Colon (tissue), 2 donors: ENCODE measurements at regions not wholly inside any gene's neighbourhood (a gene's known extent, or its start where the extent isn't known, plus 50 kb on each side); places are given as distances from the start of the nearest gene placed in this dataset.
"Not testable (repeated sequence)": the region's sequence is repeated elsewhere in the genome, so short reads cannot be mapped to it uniquely, and the experiment has no call there.

ENCODE experiments used
- FAIRE-seq: peaks from 2 replicates; lab custom pipeline; 2012; peaks lifted over from hg19 to GRCh38; lab: Jason Lieb, UNC
- donor health status: control.
- donor health status: control.

GRCh38 chr7:97377713-97378112, 260.2 kb downstream of the SDHAF3 start:
- FAIRE-seq: no peak

- no peak for FAIRE-seq
Observed at GRCh38 chr7:97381815-97382554, 264.5 kb downstream of the SDHAF3 start.

GRCh38 chr7:97390052-97390451, 272.6 kb downstream of the SDHAF3 start:
- no peak for FAIRE-seq

- no peak for FAIRE-seq
Observed at GRCh38 chr7:97390915-97391593, 273.6 kb downstream of the SDHAF3 start.

GRCh38 chr7:97401398-97401797, 283.9 kb downstream of the SDHAF3 start:
- FAIRE-seq: no peak

- FAIRE-seq: no peak
Observed at GRCh38 chr7:97405835-97406234, 288.3 kb downstream of the SDHAF3 start.

- no peak for FAIRE-seq
Observed at GRCh38 chr7:97407106-97407505, 289.6 kb downstream of the SDHAF3 start.

- FAIRE-seq: no peak
Observed at GRCh38 chr7:97409346-97409745, 291.8 kb downstream of the SDHAF3 start.

GRCh38 chr7:97418312-97418711, 300.8 kb downstream of the SDHAF3 start:
- no peak for FAIRE-seq

GRCh38 chr7:97419898-97420297, 302.4 kb downstream of the SDHAF3 start:
- FAIRE-seq: no peak

- FAIRE-seq: no peak
Observed at GRCh38 chr7:97421307-97421930, 303.9 kb downstream of the SDHAF3 start.

GRCh38 chr7:97422046-97422445, 304.5 kb downstream of the SDHAF3 start:
- FAIRE-seq: no peak

- no peak for FAIRE-seq
Observed at GRCh38 chr7:97430006-97430405, 301.9 kb upstream of the TAC1 start.

- no peak for FAIRE-seq
Observed at GRCh38 chr7:97439637-97440214, 292.2 kb upstream of the TAC1 start.

- FAIRE-seq: no peak
Observed at GRCh38 chr7:97446361-97446760, 285.5 kb upstream of the TAC1 start.

GRCh38 chr7:97449448-97449847, 282.4 kb upstream of the TAC1 start:
- not testable (repeated sequence) for FAIRE-seq

GRCh38 chr7:97450516-97450915, 281.4 kb upstream of the TAC1 start:
- no peak for FAIRE-seq

- no peak for FAIRE-seq
Observed at GRCh38 chr7:97454636-97455035, 277.2 kb upstream of the TAC1 start.

- no peak for FAIRE-seq
Observed at GRCh38 chr7:97457054-97457453, 274.8 kb upstream of the TAC1 start.

GRCh38 chr7:97460433-97460832, 271.5 kb upstream of the TAC1 start:
- FAIRE-seq: no peak

GRCh38 chr7:97461596-97461995, 270.3 kb upstream of the TAC1 start:
- FAIRE-seq: no peak

GRCh38 chr7:97466071-97466470, 265.8 kb upstream of the TAC1 start:
- FAIRE-seq: no peak
